Caco-2 (cell line): ENCODE measurements at regions not wholly inside any gene's neighbourhood (a gene's known extent, or its start where the extent isn't known, plus 50 kb on each side); places are given as distances from the start of the nearest gene placed in this dataset.

Experiments
- BruUV-seq: library from RNA; stranded (reverse); fragments of 400-500 nt; replicated peaks from 2 replicates; lab custom pipeline; 2021; lab: Mats Ljungman, UMichigan
- CTCF ChIA-PET: fragments of 300-600 bp; sonication (Branson Sonifier 250); formaldehyde crosslinking; loops from one replicate; lab custom pipeline; 2022; ENCODE audit warnings: antibody characterized with exemption; lab: Charles Lee
- POLR2A ChIA-PET: fragments of 300-600 bp; sonication (Branson Sonifier 250); formaldehyde crosslinking; loops from one replicate; lab custom pipeline; 2022; ENCODE audit warnings: antibody characterized with exemption; lab: Charles Lee
- DNase-seq, 2 experiments: peaks; one replicate each; pipeline versions ENCODE4 v3.0.0 to v3.0.0-alpha.2; 2020 to 2022
- H3K27me3 ChIP-seq: replicated peaks from 2 replicates; pipeline ENCODE4 v1.6.0; 2011; ENCODE audit warnings: low read length; ENCODE audit not compliant: control insufficient read depth, insufficient read depth
- H3K36me3 ChIP-seq: 2 replicates; pipeline ENCODE4 v1.5.1; 2011; ENCODE audit warnings: low read length; ENCODE audit not compliant: control insufficient read depth, insufficient read depth
- H3K4me1 ChIP-seq: fragments of 250-450 bp; sonication (Bioruptor Pico); 2 replicates; pipeline ENCODE4 v1.5.1; 2020; ENCODE audit warnings: mild to moderate bottlenecking
- H3K4me3 ChIP-seq: 2 replicates; pipeline ENCODE4 v1.5.1; 2011; ENCODE audit warnings: low read depth, mild to moderate bottlenecking, control low read depth, low read length
- H3K9me3 ChIP-seq: fragments of 250-450 bp; sonication (Bioruptor Pico); 2 replicates; pipeline ENCODE4 v1.5.1; 2020; ENCODE audit warnings: mild to moderate bottlenecking, moderate library complexity
- H3K27ac Mint-ChIP-seq: one replicate; pipeline ENCODE4 v1.8.0; 2022; ENCODE audit warnings: mixed read lengths; ENCODE audit not compliant: unreplicated experiment
- H3K27me3 Mint-ChIP-seq: one replicate; pipeline ENCODE4 v1.8.0; 2022; ENCODE audit warnings: mixed read lengths; ENCODE audit not compliant: insufficient read depth, unreplicated experiment
- H3K36me3 Mint-ChIP-seq: one replicate; pipeline ENCODE4 v1.8.0; 2022; ENCODE audit warnings: mild to moderate bottlenecking, mixed read lengths; ENCODE audit not compliant: insufficient read depth, unreplicated experiment
- H3K4me1 Mint-ChIP-seq: one replicate; pipeline ENCODE4 v1.8.0; 2022; ENCODE audit warnings: low read depth, mixed read lengths; ENCODE audit not compliant: unreplicated experiment
- H3K4me3 Mint-ChIP-seq: one replicate; pipeline ENCODE4 v1.8.0; 2022; ENCODE audit warnings: mild to moderate bottlenecking, moderate library complexity, mixed read lengths; ENCODE audit not compliant: unreplicated experiment
- H3K9me3 Mint-ChIP-seq: one replicate; pipeline ENCODE4 v1.8.0; 2022; ENCODE audit warnings: mixed read lengths; ENCODE audit not compliant: unreplicated experiment
- intact Hi-C: fragments of 100-400 bp; cut with micrococcal nuclease; formaldehyde crosslinking; loops from one replicate; pipeline ENCODE4 v1.10.0; 2022; ENCODE audit not compliant: unreplicated experiment
- TF ChIP-seq, protein P1 (sequence below), 2 experiments: fragments of 200-600 bp in 1 of 2; IDR thresholded peaks; 1 replicate in 1 of 2; 2 replicates in 1 of 2; pipeline versions ENCODE4 v1.5.1 to v1.8.0; 2011 to 2022; ENCODE audit warnings: antibody characterized with exemption in 1 of 2, control low read depth in 1 of 2, inconsistent platforms in 1 of 2, low read depth in 1 of 2, low read length in 1 of 2, mild to moderate bottlenecking in 1 of 2, moderate library complexity in 1 of 2; ENCODE audit not compliant: insufficient read depth in 1 of 2, severe bottlenecking in 1 of 2, unreplicated experiment in 1 of 2

DNA sequence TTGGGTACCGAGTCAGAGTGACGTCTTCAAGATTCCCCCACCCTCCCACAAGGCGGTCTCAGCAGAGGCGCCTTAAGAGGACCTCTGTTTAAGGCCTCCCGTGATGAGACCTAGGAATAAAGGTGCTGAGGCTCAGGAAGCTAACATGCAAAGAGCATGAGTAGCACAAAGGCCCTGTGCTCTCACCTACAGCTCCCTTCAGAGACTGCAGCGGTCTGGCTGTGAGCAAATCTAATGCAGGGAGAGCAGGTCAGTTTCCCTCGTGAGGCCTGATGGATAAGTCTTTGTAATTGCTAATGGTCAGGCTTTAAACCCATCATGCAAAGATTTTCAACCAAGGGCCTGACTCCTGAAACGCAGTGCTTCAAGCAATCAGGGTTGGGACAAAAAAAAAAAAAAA, 909.3 kb upstream of the GHITM start:
- no peaks in the 10 kb centered on the region for H3K4me1 Mint-ChIP-seq
- Histone ChIP-seq H3K36me3 (no peaks in the 10 kb centered on the region), H3K27me3 (no peaks in the 10 kb centered on the region), H3K4me1 (no peaks in the 10 kb centered on the region), H3K9me3 (no peaks in the 10 kb centered on the region), H3K4me3 (no peak overlapping the region)
- TF ChIP-seq, protein P1, sequence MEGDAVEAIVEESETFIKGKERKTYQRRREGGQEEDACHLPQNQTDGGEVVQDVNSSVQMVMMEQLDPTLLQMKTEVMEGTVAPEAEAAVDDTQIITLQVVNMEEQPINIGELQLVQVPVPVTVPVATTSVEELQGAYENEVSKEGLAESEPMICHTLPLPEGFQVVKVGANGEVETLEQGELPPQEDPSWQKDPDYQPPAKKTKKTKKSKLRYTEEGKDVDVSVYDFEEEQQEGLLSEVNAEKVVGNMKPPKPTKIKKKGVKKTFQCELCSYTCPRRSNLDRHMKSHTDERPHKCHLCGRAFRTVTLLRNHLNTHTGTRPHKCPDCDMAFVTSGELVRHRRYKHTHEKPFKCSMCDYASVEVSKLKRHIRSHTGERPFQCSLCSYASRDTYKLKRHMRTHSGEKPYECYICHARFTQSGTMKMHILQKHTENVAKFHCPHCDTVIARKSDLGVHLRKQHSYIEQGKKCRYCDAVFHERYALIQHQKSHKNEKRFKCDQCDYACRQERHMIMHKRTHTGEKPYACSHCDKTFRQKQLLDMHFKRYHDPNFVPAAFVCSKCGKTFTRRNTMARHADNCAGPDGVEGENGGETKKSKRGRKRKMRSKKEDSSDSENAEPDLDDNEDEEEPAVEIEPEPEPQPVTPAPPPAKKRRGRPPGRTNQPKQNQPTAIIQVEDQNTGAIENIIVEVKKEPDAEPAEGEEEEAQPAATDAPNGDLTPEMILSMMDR (IDR thresholded peaks at IDR 0.05; ENCODE audit: insufficient read depth in 1 of 2, low read depth in 1 of 2, low read length in 1 of 2, severe bottlenecking in 1 of 2, unreplicated experiment in 1 of 2) = no peak
- no peaks in the 10 kb centered on the region for H3K36me3 Mint-ChIP-seq
- intact Hi-C loops = no loop called here
- H3K27ac Mint-ChIP-seq = no peak overlapping the region
- POLR2A ChIA-PET = no interaction called here
- no peak overlapping the region for H3K4me3 Mint-ChIP-seq
- DNase-seq = no peak
- no TSS peak for BruUV-seq
- CTCF ChIA-PET = interaction anchor here (0.9 kb wide), 1 partner anchor 642 kb away, joined by 5 read pairs; no protein-coding TSS in a partner anchor
- H3K9me3 Mint-ChIP-seq = no peaks in the 10 kb centered on the region
- peaks cover 14% of the 10 kb centered on the region for H3K27me3 Mint-ChIP-seq

DNA sequence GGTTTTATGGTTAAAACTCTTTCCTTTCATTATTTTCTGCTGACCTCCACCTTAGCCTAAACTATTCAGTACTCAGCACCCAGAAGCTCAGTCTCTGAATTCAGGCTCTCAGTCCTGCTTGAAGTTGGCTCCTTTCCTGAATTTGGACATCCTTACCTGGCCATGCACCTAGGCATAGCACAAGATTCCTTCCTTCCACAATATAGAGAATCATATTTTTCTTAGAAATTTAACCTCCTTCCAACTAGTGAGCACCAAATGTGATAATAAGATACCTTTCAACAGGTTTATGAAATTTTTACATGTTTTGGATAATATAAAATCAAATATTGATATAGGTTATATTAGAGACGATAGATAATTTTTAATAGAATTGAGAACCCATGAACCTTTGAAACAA, 905.6 kb upstream of the GHITM start:
- Mint-ChIP-seq H3K4me3 (no peak overlapping the region), H3K9me3 (no peaks in the 10 kb centered on the region), H3K27me3 (peaks cover 10% of the 10 kb centered on the region), H3K4me1 (no peaks in the 10 kb centered on the region), H3K36me3 (no peaks in the 10 kb centered on the region), H3K27ac (no peak overlapping the region)
- DNase-seq = no peak
- TF ChIP-seq, protein P1 (IDR thresholded peaks at IDR 0.05; ENCODE audit: insufficient read depth in 1 of 2, low read depth in 1 of 2, low read length in 1 of 2, severe bottlenecking in 1 of 2, unreplicated experiment in 1 of 2) = no peak
- H3K27me3 ChIP-seq = no peaks in the 10 kb centered on the region
- H3K4me1 ChIP-seq = no peaks in the 10 kb centered on the region
- CTCF ChIA-PET = no interaction called here
- POLR2A ChIA-PET = no interaction called here
- BruUV-seq = no TSS peak
- no peak overlapping the region for H3K4me3 ChIP-seq
- H3K36me3 ChIP-seq = no peaks in the 10 kb centered on the region
- no peaks in the 10 kb centered on the region for H3K9me3 ChIP-seq
- intact Hi-C loops = no loop called here

DNA sequence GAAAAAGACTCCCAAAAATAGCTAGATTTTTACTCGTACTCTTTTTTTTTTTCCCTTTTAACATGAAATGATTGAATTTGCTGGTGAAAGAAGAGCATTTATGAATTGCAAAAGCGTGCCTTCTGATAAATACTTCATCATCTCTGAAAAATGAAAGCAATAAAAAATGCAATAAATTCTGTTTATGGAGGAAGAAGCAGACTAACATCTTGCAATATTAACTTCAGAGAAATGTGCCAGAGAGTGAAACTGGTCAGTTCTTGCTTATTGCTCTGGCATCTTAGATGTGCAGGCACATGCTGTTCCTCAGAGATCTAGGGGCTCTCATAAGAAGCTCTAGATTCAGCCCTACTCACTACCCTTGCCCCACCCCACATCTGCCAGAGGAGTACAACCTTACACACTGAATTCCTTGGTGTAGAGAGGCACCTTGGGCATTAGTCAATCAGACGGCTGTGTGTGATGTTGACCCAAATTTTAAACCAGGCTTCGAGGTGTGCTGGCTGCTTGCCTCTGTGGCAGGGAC, 891.1 kb upstream of the GHITM start:
- no peak overlapping the region for H3K27ac Mint-ChIP-seq
- no peak for DNase-seq
- ChIA-PET POLR2A (no interaction called here), CTCF (no interaction called here)
- BruUV-seq = no TSS peak
- intact Hi-C loops = no loop called here
- H3K4me3 Mint-ChIP-seq = no peak overlapping the region
- Histone ChIP-seq H3K9me3 (0 out of 2 replicates have a peak, but pooled peaks cover 3% of the 10 kb centered on the region), H3K4me1 (no peaks in the 10 kb centered on the region), H3K27me3 (no peaks in the 10 kb centered on the region), H3K36me3 (no peaks in the 10 kb centered on the region), H3K4me3 (no peak overlapping the region)
- no peaks in the 10 kb centered on the region for H3K36me3 Mint-ChIP-seq
- peaks cover 6% of the 10 kb centered on the region for H3K9me3 Mint-ChIP-seq
- TF ChIP-seq, protein P1 (IDR thresholded peaks at IDR 0.05; ENCODE audit: insufficient read depth in 1 of 2, low read depth in 1 of 2, low read length in 1 of 2, severe bottlenecking in 1 of 2, unreplicated experiment in 1 of 2) = no peak
- no peaks in the 10 kb centered on the region for H3K4me1 Mint-ChIP-seq
- no peaks in the 10 kb centered on the region for H3K27me3 Mint-ChIP-seq
